HG03196 (cell line): ENCODE measurements at regions not wholly inside any gene's neighbourhood (a gene's known extent, or its start where the extent isn't known, plus 50 kb on each side); places are given as distances from the start of the nearest gene placed in this dataset.

Source experiments
- ATAC-seq: cut with Tn5 transposase; IDR thresholded peaks from one replicate; pipeline ENCODE4 v1.9.1; 2021; ENCODE audit not compliant: unreplicated experiment

DNA sequence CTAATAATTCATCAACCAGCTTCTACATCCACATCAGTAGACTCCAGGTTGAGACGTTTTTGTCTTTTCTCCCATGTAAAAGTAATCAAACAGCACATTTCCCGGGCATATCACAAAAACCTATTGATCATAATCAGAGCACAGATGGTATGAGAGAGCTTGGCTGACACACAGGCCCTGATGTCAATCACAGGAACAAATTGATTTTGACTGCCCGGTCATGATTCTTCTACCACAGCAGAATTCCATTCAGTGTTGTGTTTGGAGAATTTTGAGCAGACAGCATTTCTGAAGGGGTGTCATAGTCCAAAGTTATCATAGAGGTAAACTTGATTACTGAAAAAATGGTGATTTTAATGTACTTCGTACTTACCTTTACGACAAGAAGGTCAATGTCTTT is 351.1 kb downstream of the ZSWIM6 start:
- no peak for ATAC-seq

DNA sequence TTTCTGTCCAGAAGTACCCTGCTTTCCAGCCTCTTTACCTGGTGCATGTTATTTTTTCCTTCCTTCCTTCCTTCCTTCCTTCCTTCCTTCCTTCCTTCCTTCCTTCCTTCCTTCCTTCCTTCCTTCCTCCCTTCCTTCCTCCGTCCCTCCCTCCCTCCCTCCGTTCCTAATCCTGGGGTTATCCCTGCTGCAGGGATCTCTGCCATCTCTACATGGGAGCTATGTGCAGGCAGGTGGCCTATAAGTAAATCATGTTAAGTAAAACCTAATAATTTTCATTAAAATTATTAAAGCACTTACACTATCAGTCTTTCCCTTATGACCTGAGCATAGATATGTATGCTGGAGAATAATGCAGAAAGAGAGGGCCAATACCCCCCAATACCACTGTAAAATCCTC is 351.9 kb downstream of the ZSWIM6 start:
- ATAC-seq = no peak

DNA sequence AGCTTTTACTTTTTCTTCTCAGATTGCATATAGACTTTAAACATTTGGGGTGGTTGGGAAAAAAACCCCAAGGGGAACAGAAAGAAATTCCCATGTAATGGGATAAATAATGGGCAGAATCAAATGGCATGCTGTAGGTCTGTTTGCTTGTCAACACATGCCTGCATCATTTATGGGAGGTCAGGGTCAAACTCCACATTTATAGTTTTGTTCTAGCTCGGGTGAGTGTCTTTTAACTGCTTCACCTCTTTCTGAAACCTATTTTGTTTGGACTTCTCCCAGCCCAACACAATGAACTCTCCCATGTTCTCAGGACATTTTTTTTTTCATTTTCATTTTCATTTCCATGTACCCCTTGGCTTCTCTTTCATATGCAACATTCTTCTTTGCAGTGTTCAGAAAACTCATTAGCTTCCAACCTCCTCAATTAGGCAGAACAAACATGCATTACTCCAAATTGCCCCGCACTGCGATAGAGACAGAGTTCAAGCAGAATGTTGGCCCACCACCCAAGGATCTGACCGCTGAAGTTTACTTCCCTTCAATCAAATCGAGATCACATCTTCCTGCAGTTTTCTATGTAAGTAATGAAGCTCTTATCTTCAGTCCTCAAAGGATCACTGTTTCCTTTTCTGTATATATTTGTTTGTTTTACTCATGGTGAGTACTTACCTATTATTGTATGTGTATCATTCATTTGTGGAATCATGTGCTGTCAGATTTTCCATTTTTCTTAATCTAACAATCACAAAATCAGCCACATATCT is 354.6 kb downstream of the ZSWIM6 start:
- no peak for ATAC-seq

DNA sequence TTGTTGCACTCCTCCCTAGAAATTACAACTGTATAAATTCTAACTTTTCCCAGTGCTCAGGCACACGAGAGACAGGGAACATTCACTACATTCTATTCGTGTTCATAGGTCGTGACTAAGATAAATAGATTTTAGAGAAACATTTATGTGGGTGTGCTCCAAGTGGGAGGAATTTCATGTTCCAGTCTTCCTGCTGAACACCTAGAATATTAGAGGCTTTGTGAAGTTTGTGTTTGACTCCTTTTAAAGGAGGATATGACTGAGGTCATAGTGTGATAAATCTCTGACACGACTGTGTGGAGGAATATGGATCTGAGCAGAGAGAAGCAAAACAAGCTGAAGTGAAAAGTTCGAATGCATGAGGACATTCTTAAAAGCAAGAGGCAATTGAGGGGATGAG is 355.3 kb downstream of the ZSWIM6 start:
- no peak for ATAC-seq

DNA sequence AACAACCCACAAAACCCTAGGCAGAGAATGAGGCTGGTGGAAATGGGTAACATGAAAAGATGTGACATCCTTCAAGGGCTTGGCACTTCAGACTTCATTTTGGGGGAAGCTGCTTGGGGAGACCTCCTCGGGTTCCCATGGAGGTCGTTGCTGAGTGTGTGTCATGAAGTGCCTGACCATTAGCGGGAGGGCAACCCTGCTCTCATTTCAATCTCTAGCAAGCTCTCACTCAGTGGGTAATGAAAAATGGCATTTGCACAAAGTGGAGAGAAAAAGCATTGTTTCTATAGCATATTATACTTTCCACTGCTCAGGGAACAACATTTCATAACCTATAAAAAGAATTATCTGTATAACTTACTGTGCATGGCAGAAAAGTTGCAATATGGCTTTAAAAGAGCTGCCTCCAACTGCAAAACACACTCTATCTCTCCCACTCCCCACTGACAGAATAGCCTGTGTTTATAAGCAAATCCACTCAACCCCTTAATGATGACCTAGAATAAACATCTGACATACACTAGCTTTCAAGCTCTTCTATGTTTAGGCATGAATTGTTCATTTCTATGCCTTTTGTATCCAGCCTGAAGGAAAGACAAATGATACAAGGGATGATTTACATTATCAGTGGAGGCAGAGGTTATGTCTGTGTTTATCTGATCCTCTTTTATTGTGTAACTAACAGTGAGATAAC is 357.2 kb downstream of the ZSWIM6 start:
- ATAC-seq = no peak

DNA sequence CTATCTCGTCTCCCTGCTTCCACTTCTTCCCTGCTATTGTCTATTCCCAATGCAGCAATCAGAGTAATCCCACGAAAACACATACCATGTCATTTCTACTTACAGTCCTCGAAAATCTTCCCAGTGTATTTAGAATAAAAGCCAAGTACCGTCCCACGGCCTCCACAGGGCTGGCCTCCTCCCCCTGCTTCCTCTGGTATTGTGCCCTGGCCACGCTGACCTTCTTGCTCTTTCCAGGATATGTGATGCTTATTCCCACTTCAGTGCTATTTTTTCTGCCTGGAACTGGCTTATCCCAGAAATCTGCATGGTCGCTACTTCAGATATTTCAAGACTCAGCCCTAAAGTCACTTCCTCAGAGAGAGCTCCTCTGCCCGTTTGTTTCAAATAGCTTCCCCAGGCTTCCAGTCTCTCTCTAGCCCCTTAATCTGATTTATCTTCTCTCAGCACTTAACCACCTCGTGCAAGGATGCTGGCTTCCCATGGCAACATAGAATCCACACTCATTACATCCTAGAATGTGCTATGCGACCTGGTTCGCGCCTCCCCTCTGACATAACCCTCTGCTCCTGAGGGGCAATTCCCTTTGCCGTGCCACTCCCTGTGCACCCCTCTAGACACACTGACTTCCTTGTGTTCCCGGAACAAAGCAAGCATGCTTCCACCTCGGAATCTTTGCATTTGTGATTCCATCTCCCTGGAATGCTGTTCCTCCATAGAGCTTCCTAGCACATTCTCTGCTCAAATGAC is 365.9 kb downstream of the ZSWIM6 start:
- ATAC-seq = no peak

DNA sequence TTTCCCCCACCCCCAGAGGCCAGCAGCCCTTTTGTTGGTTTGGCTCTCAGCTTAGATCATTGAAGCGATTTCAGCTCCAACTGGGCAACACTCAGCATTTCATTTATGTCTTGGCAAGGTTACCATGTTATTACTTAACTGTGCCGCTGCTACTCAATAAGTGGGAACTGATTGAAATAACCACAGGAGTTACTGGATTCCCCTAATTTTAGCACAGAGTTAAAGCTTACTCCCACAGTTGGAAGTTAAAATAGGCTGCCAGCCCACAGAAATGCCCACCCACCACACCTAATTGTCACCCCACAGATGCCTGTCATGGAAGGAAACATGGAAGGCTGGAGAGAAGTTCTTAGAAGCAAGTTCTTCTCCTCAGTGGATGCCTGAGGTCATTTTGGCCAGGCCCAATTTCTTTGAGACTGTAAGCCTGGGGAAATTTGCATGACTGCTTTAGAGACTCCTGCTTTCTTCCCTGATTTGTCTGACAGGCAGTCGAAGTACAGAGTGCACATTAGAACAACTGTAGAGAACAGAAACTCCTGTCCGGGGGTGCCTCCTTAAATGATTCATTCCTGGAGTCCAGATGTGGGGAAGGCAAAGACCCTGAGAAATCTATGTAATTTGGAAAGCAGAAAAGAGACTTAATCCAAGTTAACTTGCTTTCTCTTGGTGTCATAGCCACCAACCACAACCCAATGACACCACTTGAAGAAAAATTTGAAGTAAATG is 370.0 kb downstream of the ZSWIM6 start:
- peak; percentile 73 for ATAC-seq

DNA sequence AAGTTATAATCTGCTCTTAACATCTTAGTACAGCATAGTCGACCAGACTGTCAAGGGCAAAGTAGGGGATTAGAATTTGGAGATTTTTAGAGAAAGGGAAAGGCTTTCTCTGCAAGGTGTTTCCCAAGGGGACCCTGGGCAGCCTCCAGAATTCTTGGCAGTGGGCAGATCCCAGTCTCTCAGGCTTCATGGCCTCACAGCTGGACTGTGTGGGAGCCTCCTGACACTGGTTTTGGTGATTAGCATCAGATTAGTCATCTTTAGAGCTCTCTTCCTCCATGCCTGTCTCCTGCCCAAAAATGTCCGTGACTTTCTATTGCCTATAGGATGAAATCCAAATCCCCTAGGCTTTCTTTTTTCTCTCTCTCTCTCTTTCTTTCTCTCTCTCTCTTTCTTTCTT is 370.7 kb downstream of the ZSWIM6 start:
- peak; percentile 12 for ATAC-seq

DNA sequence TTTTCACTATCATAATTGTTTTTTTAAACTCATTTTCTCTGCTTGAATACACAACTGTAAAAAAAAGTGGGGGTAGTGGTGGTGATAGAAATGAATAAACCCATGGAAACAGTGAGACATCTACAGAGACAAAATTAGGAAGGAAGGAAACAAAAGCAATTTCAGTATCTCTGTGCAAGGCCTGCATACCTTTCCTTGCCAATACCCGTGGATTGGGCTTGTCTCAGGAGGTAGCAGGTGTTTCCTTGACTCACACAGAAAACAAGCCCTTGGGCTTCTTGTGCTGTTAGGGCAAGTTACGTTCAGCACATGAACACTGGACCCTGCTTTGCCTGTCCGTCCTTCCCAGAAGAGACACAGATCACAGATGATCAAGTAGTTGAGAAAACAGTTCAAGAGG is 372.2 kb downstream of the ZSWIM6 start:
- ATAC-seq = peak; percentile 35

DNA sequence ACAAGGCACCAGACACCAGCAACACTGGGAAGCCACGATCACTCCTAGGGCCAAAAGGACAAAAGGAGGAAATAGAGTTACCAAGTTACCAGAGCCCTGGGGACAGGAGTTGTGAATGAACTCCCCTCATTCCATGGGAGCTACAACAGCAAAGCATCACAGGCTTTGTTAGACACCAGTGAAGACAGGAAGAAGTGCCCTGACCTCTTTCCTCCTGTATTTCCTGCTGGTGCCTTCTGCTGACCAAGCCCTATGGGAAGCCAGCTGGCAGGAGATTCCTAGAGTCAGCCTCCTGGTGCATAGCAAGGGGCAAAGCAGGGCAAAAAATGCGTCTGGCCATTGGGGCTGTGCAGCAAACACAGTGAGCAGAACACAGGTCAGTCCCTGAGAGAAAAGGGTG is 374.7 kb downstream of the ZSWIM6 start:
- ATAC-seq = no peak

DNA sequence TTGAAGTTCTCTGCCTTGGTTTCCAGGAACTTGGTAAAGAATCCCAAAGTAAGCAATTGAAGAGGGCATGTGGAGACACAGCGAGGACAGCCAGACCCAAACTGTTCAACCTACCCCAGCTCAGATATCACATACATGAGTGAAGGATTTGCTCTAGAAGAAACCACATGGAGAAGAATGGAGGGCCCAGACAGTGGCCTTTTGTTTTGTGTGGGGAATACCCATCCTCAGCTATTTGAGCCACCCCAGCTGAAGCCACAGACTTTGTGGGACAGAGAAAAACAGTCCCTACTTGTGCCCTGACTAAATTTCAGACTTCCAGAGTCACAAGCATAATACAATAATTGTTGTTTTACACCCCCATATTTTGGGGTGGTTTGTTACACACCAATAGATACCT is 387.1 kb downstream of the ZSWIM6 start:
- ATAC-seq = no peak

DNA sequence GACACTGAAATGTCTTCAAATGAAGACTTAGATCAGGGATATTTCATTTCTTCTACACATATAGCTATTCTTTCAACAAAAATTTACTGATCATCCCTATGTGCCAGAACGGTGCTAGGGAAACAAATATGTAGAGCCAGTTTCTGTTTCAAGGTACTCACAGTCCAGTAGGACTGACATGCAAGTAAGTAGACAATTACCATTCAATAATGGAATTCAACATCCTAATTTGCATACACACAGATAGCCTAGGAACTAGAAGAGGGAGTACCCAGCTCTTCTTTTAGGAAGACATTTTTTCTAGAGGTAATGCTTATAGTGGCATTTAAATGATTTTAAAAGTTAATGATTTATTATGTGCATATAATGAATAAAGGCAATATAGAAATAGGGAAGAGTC is 388.8 kb downstream of the ZSWIM6 start:
- no peak for ATAC-seq

DNA sequence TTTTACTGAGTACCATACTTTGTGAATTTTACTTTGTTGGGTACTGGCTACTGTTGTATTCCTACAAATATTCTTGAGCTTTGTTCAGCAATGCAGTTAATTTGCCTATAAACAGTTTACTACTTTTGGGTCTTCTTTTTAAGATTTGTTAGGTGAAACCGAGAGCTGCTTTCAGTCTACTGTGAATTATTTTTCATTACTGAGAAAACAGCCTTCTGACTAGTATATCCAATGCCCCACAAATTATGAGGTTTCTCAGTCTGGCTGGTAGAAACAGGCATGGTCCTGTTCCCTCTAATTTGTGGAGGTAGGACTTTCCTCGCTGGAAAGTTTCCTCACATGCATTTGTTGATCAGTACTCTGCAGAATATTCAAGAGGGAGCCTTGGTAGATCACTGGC is 392.0 kb downstream of the ZSWIM6 start:
- ATAC-seq = no peak

DNA sequence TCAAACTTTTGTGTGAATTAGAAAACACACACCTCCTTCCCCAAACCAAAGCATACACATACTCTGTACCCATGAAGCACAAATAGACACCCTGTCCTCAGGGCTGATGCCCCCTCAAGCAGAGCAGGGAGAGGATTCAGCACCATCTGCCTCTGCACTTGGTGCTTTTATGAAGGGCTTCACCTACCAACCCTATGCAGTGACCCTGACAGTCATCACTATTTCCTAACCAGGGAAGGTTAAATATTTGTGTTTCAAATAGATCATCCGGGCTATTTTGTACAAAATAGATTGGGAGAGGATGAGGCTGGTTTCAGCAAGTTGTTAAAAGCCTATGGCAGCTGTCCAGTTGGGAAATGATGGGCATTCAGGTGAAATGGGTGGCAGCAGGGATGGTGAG is 396.2 kb downstream of the ZSWIM6 start:
- ATAC-seq = no peak

DNA sequence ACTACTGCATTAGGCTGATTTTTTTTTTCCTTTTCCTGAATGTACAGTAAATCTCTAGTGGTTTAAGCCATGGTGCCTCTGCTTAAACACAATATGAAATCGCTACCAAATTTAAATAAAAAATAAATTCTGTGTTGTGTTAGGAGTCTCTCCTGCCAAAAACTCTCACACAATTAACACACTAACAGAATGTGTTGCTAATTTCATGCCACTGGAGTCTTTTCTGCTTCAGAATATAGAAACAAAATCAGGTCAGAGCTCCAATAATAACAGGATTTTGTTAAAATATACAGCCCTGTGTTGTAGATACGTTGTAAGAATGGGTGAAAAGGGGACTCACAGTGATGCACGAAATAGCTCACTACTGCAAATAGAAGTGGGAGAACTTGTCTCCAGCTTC is 398.8 kb downstream of the ZSWIM6 start:
- no peak for ATAC-seq

DNA sequence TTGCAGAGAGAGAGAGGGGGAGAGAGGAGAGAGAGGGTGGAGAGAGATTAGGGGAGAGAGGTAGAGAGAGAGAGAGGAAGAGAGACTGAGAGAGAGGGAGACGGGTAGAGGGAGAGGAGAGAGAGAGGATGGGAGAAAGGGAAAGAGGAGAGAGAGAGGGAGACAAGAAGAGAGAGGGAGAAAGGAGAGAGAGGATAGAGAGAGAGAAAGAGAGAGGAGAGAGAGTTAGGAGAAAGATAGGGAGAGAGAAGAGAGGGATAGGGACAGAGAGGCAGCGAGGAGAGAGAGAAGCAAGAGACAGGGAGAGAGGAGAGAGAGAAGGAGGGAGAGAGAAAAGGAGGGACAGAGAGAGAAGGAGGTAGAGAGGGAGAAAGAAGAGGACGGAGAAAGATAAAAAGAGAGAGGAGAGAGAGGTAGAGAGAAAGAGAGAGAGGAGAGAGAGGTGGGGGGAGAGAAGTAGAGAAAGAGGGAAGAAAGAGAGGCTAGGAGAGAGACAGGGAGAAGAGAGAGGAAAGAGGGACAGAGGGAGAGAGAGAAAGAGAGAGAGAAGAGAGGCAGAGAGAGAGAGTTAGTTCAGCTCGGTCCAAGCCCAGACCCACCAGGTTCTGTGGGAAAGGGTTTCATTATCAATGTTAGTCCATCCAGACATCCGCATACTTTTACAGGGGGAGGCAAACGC is 399.3 kb downstream of the ZSWIM6 start:
- no peak for ATAC-seq

DNA sequence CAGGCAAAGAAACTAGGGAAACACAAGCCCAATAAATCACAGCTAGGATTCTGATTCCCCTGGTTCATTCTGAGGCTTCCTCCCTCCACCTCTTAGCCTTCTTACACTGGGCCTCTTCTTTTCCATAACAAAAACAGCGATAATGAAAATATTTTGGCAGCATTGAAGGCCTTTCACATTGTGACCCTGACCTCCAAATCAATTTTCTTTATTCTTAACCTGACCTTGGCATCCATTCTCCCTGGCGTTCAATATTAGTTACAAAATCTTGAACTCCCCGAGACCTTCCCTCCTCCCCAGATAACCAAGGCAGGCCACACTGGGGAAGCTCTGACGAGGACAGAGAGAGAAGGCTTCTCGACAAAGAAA is 399.9 kb downstream of the ZSWIM6 start:
- ATAC-seq = no peak

DNA sequence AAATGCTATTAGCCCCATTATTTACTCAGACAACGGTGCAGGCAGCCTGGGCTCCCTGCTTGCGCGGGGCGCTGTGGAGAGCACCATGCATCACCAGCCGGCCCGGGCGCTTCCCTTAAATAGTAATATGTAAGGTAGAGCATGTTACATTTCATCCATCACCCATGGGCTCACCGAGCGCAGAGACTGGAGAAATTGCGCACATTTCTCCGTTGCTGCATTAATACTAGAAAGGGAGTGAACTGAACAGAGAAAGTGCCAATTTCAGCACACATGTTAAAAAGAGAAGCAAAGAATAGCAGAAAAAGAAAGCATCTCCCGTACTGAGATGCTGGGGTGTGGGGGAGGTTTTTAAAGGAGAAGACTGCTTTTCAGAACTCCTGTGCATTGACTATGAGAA is 400.3 kb downstream of the ZSWIM6 start:
- ATAC-seq = no peak

DNA sequence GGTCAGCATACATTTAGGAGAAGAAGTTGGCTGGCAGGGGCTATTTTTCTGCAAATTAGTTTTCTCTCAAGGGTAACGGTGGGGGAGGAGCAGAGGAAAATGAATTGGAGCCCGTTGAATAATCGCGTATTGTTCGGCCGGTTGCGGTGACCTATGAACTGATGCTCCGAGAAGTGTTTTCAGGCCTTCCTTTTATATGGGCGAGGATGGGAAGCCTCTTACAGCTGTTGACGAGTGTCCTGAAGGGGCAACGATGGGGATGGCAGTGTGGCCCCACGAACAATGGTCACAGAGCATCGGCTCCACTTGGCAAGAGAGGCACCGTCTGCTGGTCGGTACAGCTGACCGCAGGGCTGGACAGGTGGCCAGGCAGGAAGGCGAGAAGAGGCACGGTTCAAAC is 400.7 kb downstream of the ZSWIM6 start:
- ATAC-seq = no peak

DNA sequence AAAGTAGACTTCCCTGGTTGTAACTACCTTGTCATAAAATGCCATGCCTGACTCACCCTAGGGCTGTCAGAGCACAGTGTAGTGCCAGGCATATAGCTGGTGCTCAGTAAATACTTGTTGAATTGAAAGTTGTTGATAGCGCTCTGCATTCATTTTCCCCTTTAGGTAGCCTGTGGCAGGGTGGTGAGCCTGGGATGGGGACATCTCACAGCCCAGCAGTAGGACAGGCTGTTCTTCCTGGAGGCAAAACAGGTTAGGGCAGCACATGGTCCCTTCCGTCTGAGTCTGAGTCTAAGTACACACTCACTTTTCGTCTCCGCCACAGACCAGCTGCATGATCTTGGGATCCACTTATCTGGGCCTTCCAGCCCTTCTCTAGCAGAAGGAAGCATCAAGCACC is 401.9 kb downstream of the ZSWIM6 start:
- no peak for ATAC-seq

DNA sequence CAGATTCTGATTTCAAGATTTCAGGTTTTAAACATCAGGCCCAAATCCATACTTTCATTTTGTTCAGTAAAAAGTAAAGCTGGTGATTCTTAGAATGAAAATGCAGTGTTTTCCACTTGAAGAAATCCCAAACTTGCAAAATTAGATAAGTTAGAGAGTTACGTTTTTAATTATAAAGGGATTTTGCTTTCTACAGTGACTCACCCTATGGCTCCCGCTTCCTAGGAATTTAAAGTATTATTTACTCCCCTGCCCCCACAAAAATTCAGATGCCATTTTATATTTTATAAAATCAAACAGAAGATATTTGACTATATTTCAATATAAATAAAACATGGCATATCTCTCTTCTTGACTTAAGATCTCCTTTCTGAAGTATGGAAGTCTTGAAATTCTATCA is 402.9 kb downstream of the ZSWIM6 start:
- ATAC-seq = no peak
